ENCODE measurements at regions not wholly inside any gene's neighbourhood (a gene's known extent, or its start where the extent isn't known, plus 50 kb on each side); places are given as distances from the start of the nearest gene placed in this dataset.
"Not testable (repeated sequence)": the region's sequence is repeated elsewhere in the genome, so short reads cannot be mapped to it uniquely, and the experiment has no call there.

- no peak for DNase-seq (ENCODE audit: low read depth in 4 of 4, low spot score in 1 of 4)
Observed at GRCh38 chr3:106830334-106830733, 546.9 kb upstream of the CCDC54 start.

GRCh38 chr3:106836906-106837305 lies 540.3 kb upstream of the CCDC54 start:
- no peak for DNase-seq (ENCODE audit: low read depth in 4 of 4, low spot score in 1 of 4)

- no peak for DNase-seq (ENCODE audit: low read depth in 4 of 4, low spot score in 1 of 4)
Observed at GRCh38 chr3:106837616-106838015, 539.6 kb upstream of the CCDC54 start.

DNA sequence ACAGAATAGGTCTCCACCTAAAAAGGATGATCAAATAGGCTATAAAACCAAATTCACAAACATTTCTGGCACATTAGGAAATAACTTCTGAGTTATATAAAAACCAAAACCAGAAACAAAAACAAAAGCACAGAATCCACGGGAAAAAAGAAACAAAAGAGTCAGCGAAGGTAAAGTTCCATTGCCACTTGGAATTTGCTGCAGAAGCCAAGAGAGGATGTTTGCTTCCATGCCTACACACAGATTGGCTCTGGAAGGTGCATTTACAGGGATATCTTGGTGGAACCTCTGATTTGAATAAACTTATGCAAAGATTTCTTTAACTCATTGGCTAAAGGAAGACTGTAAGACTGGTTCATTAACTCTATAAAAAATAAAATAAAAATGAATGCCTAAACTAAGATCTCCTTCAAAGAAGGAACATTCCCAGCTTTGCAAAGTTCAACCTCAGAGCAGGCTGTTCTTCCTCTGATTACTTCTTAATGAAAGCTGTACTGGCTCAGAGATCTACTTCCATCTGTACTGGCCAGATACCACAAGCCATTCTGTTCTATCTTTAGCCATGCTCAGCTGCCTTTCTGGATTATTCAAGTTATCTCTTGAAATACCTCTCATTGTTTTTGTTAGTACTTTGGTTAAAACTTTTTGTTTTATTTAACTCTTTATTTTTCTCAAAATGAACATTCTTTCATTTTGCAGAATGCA lies 537.5 kb upstream of the CCDC54 start:
- no peak for DNase-seq (ENCODE audit: low read depth in 4 of 4, low spot score in 1 of 4)

GRCh38 chr3:106840319-106840718 lies 536.9 kb upstream of the CCDC54 start:
- no peak for DNase-seq (ENCODE audit: low read depth in 4 of 4, low spot score in 1 of 4)

DNA sequence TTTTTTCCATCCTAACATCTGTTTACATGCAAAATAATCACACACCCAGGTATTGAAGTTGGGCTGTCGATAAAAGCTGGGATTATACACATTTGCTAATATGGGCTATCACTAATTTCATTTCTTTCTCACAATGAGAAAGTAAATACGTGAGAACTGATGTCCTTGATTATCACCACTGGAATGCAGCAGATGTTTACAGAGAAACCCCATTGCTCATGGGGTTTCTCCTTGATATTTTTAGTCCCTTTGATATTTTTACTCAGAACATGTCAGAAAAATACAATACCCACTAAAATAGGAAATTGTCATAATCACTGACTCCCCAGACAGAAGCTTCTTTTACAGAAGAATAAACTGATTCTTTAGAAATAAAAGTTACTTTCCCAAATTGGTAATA lies 535.1 kb upstream of the CCDC54 start:
- DNase-seq (ENCODE audit: low read depth in 4 of 4, low spot score in 1 of 4) = no peak

DNA sequence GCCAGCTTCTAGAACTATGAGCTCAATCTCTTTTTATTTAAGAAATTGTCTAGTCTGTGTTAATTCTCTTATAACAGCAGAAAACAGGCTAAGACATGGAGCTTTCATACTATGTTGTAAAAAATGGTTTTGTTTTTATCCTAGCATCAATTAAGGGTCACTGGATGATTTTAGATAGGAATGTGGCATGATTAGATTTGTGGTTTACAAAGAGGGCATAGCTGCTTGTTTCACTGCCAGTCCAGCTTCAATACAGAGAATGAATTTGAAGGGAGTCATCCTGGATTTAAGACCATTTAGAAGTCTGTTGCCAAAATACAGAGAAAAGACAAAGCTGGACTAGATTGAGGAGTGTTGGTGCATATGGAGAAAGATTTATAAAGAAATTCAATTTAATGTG lies 532.6 kb upstream of the CCDC54 start:
- DNase-seq (ENCODE audit: low read depth in 4 of 4, low spot score in 1 of 4) = no peak

DNA sequence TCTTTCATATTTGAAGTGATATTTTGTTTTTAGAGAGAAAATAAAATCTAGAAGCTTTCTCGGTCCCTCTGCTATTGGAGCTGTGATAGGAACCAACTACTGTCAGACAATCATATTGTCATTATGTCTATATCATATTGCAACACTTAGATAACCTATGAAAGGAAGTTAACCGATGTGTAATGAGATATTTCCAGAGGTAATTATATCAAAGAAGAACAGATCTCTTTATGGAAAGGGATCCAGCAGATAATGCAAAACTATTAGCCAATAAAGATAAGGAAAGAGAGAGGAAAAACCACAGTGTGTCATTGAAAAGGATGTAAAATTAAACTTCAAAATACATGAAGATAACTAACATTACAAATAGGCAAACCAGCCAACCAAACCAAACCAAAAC lies 529.1 kb upstream of the CCDC54 start:
- no peak for DNase-seq (ENCODE audit: low read depth in 4 of 4, low spot score in 1 of 4)

- DNase-seq (ENCODE audit: low read depth in 4 of 4, low spot score in 1 of 4) = no peak
Observed at GRCh38 chr3:106850437-106850836, 526.8 kb upstream of the CCDC54 start.

- not testable (repeated sequence) for DNase-seq (ENCODE audit: low read depth in 4 of 4, low spot score in 1 of 4)
Observed at GRCh38 chr3:106858321-106858720, 518.9 kb upstream of the CCDC54 start.

DNA sequence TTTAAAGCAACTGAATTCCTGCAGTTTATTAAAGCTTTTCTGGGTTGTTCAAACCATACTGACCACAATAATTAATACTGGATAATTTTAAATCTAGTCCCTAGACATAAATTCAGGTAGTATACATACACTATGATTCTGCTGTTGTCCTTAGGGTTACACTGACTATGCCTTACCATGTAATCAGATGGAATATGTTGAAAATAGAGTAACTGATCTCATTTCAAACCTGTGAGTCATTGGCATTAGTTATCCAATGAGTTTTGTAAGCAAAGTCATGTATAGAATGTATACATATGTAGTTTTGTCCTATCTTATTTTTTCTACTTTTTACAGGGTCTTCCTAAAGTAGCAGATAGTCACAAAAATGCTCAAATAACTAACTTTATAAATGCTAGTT lies 517.1 kb upstream of the CCDC54 start:
- no peak for DNase-seq (ENCODE audit: low read depth in 4 of 4, low spot score in 1 of 4)

- no peak for DNase-seq (ENCODE audit: low read depth in 4 of 4, low spot score in 1 of 4)
Observed at GRCh38 chr3:106862067-106862466, 515.2 kb upstream of the CCDC54 start.

DNA sequence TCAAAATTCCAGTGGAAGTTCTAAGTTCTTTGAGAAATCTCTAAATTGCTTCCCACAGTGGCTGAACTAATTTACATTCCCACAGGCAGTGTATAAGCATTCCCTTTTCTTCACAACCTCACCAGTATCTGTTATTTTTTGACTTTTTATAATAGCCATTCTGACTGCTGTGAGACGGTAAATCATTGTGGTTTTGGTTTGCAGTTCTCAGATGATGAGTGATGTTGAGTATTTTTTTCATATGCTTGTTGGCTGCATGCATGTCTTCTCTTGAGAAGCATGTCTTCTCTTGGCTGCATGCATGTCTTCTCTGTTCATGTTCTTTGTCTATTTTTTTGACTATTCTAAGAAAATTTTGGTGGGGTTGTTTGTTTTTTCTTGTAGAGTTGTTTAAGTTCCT lies 499.6 kb upstream of the CCDC54 start:
- DNase-seq (ENCODE audit: low read depth in 4 of 4, low spot score in 1 of 4) = no peak

DNA sequence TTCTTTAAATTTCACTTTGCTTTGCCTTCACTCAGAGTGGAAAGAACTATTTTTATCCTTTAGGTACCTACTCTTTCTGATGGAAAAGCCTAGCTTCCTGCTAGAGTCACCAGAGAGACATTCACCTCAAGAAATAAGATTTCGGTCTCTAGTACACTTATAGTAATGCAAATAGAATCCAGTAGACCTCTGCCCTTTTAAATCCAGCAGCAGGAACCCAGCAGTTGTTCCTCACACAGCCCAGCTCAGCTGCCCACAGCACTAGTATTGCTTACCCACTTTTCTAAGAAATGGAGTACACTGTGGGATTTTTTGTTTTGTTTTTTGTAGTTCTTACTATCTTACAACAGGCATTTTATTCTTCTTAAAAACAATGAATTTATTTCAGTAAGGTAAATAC lies 497.0 kb upstream of the CCDC54 start:
- no peak for DNase-seq (ENCODE audit: low read depth in 4 of 4, low spot score in 1 of 4)

GRCh38 chr3:106881186-106881585 lies 496.1 kb upstream of the CCDC54 start:
- DNase-seq (ENCODE audit: low read depth in 4 of 4, low spot score in 1 of 4) = no peak

DNA sequence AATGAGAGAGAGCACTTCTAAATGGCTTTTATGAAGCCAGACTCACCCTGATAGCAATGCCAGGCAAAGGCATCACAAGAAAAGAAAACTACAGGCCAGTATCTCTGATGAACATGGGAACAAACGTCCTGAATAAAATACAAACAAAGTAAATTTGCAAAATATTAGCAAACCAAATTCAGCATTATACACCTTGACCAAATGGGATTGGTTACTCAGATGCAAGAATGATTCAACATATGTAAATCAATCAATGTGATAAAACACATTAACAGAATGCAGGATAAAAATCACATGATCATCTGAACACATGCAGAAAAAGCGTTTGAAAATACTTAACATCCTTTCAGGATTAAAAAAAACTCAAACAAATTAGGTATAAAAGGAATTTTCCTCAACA lies 494.9 kb upstream of the CCDC54 start:
- DNase-seq (ENCODE audit: low read depth in 4 of 4, low spot score in 1 of 4) = no peak

GRCh38 chr3:106906074-106906473 lies 471.2 kb upstream of the CCDC54 start:
- no peak for DNase-seq (ENCODE audit: low read depth in 4 of 4, low spot score in 1 of 4)

DNA sequence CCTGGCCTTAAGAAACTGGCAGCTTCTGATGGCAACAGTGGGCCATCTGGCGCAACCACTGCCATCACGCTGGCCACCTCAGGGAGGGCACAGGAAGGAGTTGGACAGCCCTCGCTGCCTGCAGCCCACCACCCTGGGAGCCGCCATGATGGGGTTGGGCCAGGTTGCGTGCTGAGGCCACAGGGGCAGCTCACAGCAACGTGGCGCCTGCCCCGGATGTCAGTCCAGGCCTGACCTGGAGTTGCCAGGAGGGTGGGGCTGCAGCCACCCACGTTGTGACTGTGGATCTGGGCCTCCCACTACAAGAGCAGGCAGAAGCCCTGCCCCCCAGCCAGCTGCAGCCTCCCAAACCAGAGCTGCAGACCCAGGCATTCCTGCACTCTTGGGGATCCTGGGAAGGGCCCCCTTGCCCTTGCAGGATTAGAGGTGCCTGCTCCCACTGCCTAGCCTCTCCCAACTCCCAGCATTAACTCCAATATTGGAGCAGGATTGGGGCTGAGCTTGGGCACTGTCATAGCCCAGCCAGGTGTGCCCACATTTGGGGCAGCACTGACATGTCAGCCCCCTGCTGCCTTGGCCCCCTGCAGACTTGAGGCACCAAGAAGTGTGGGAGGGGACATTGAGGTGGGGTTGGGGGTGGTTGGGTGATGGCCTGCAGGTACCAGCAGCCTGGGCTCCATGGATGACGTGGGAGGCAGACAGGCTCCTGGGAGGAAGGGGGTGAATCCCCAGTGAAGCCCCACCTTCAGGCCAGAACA lies 468.9 kb upstream of the CCDC54 start:
- DNase-seq (ENCODE audit: low read depth in 4 of 4, low spot score in 1 of 4) = no peak

DNA sequence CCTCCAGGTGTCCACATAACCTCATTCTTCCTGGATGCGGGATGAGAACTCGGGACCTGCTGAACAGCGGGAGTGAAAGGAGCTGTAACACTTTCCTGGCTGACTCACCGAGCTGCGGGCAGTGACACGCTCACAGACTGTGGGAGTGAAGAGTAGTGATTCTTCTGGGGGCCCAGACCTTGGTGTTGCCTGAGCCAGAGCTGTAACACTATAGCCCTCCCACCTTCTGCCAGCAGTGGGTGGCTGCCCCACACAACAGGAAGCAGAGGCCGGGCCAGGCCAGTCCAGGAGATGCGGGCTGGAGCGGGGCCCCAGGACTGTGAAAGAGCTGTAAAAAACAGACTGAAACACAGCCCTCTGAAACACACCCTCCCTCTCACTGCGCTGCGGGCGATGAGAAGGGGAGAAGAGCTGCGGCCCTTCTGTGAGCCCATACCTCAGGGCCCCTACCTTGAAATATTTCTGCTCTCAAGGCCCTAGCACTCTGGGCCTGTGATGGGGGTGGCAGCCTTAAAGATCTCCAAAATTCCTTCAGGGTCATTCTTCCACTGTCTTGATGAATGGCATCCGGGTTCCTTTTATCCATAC lies 464.0 kb upstream of the CCDC54 start:
- DNase-seq (ENCODE audit: low read depth in 4 of 4, low spot score in 1 of 4) = no peak

GRCh38 chr3:106913966-106914365 lies 463.3 kb upstream of the CCDC54 start:
- no peak for DNase-seq (ENCODE audit: low read depth in 4 of 4, low spot score in 1 of 4)

DNA sequence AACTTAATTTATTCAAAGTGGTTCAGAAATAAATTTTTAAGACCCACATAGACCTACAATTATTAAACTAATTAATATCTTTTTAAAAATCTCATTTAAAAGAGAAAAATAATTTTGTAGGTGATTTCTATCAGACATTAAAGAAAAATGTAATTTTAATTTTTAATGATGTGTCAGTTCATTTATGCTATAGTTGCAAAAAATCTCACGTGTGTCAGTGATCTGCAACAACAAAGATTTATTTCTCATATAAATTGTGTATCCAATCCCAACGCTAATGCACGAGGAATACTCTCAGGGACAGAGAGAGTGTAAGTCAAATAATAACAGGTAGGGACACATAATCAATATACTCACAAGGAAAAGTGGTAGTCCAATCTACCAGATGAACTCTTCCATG lies 456.6 kb upstream of the CCDC54 start:
- no peak for DNase-seq (ENCODE audit: low read depth in 4 of 4, low spot score in 1 of 4)

GRCh38 chr3:106929081-106929480 lies 448.2 kb upstream of the CCDC54 start:
- DNase-seq (ENCODE audit: low read depth in 4 of 4, low spot score in 1 of 4) = no peak
